GM19438 (cell line): ENCODE measurements at regions not wholly inside any gene's neighbourhood (a gene's known extent, or its start where the extent isn't known, plus 50 kb on each side); places are given as distances from the start of the nearest gene placed in this dataset.
A peak's percentile ranks its signal among the peaks of the same experiment; 100 is the strongest.

Experiments
- ATAC-seq: cut with Tn5 transposase; IDR thresholded peaks from one replicate; pipeline ENCODE4 v1.9.1; 2021; ENCODE audit warnings: low read depth; ENCODE audit not compliant: unreplicated experiment

GRCh38 chr10:123550675-123551096 is 115.5 kb upstream of the GPR26 start:
- ATAC-seq: no peak

GRCh38 chr10:123551259-123551658 is 114.9 kb upstream of the GPR26 start:
- no peak for ATAC-seq

- peak; percentile 51 for ATAC-seq
Measured at GRCh38 chr10:123552760-123553554, 113.2 kb upstream of the GPR26 start.

- ATAC-seq: peak; percentile 47
Measured at GRCh38 chr10:123553810-123554430, 112.2 kb upstream of the GPR26 start.

- ATAC-seq: no peak
Measured at GRCh38 chr10:123554656-123555055, 111.5 kb upstream of the GPR26 start.

- ATAC-seq: no peak
Measured at GRCh38 chr10:123555616-123556015, 110.5 kb upstream of the GPR26 start.

- no peak for ATAC-seq
Measured at GRCh38 chr10:123556049-123556448, 110.1 kb upstream of the GPR26 start.

- ATAC-seq: no peak
Measured at GRCh38 chr10:123556736-123557135, 109.4 kb upstream of the GPR26 start.

- ATAC-seq: no peak
Measured at GRCh38 chr10:123557366-123558108, 108.6 kb upstream of the GPR26 start.

- ATAC-seq: no peak
Measured at GRCh38 chr10:123558651-123559050, 107.5 kb upstream of the GPR26 start.

- ATAC-seq: no peak
Measured at GRCh38 chr10:123559066-123559822, 106.9 kb upstream of the GPR26 start.

GRCh38 chr10:123559823-123560092 is 106.4 kb upstream of the GPR26 start:
- ATAC-seq: no peak

- ATAC-seq: no peak
Measured at GRCh38 chr10:123560301-123561140, 105.6 kb upstream of the GPR26 start.

- ATAC-seq: no peak
Measured at GRCh38 chr10:123561141-123561440, 105.1 kb upstream of the GPR26 start.

- ATAC-seq: no peak
Measured at GRCh38 chr10:123562387-123562786, 103.8 kb upstream of the GPR26 start.

GRCh38 chr10:123562811-123563580 is 103.2 kb upstream of the GPR26 start:
- no peak for ATAC-seq

- no peak for ATAC-seq
Measured at GRCh38 chr10:123563581-123563855, 102.6 kb upstream of the GPR26 start.

GRCh38 chr10:123563994-123564393 is 102.2 kb upstream of the GPR26 start:
- no peak for ATAC-seq

- no peak for ATAC-seq
Measured at GRCh38 chr10:123564631-123565030, 101.5 kb upstream of the GPR26 start.
